MCF 10A (cell line): ENCODE measurements at regions not wholly inside any gene's neighbourhood (a gene's known extent, or its start where the extent isn't known, plus 50 kb on each side); places are given as distances from the start of the nearest gene placed in this dataset.

ENCODE experiments used
- BruUV-seq: library from RNA; stranded (reverse); fragments of 400-500 nt; replicated peaks from 2 replicates; lab custom pipeline; 2021; lab: Mats Ljungman, UMichigan
- CTCF ChIA-PET: fragments of 300-600 bp; sonication (Branson Sonifier 250); formaldehyde crosslinking; extraction: SDS; loops from one replicate; lab custom pipeline; 2021; ENCODE audit warnings: antibody characterized with exemption, inconsistent platforms; lab: Yijun Ruan, JAX
- POLR2A ChIA-PET: fragments of 300-600, 350-650 bp; sonication (Branson Sonifier 250); formaldehyde crosslinking; extraction: SDS; loops from one replicate; lab custom pipeline; 2020; ENCODE audit warnings: antibody characterized with exemption, inconsistent platforms; lab: Yijun Ruan, JAX
- DNase-seq: peaks from one replicate; pipeline ENCODE4 v3.0.0-alpha.2; 2018; ENCODE audit not compliant: unreplicated experiment
- H3K27ac Mint-ChIP-seq: one replicate; pipeline ENCODE4 v1.8.0; 2022; ENCODE audit warnings: mild to moderate bottlenecking, low read depth, mixed read lengths; ENCODE audit not compliant: unreplicated experiment
- H3K27me3 Mint-ChIP-seq: one replicate; pipeline ENCODE4 v1.8.0; 2022; ENCODE audit warnings: mixed read lengths; ENCODE audit not compliant: insufficient read depth, unreplicated experiment
- H3K36me3 Mint-ChIP-seq: one replicate; pipeline ENCODE4 v1.8.0; 2022; ENCODE audit warnings: mild to moderate bottlenecking, moderate library complexity, mixed read lengths; ENCODE audit not compliant: insufficient read depth, unreplicated experiment
- H3K4me1 Mint-ChIP-seq: one replicate; pipeline ENCODE4 v1.8.0; 2022; ENCODE audit warnings: mixed read lengths; ENCODE audit not compliant: insufficient read depth, unreplicated experiment
- H3K4me3 Mint-ChIP-seq: one replicate; pipeline ENCODE4 v1.8.0; 2022; ENCODE audit warnings: mild to moderate bottlenecking, moderate library complexity, mixed read lengths; ENCODE audit not compliant: unreplicated experiment
- H3K9me3 Mint-ChIP-seq: one replicate; pipeline ENCODE4 v1.8.0; 2022; ENCODE audit warnings: mixed read lengths; ENCODE audit not compliant: unreplicated experiment
- CTCF ChIP-seq: fragments of 200-600 bp; IDR thresholded peaks from one replicate; pipeline ENCODE4 v1.8.0; 2022; ENCODE audit warnings: antibody characterized with exemption, mild to moderate bottlenecking; ENCODE audit not compliant: unreplicated experiment
- intact Hi-C: fragments of 100-400 bp; cut with micrococcal nuclease; formaldehyde crosslinking; loops from 2 replicates; pipeline ENCODE4 v1.14.1; 2022

DNA sequence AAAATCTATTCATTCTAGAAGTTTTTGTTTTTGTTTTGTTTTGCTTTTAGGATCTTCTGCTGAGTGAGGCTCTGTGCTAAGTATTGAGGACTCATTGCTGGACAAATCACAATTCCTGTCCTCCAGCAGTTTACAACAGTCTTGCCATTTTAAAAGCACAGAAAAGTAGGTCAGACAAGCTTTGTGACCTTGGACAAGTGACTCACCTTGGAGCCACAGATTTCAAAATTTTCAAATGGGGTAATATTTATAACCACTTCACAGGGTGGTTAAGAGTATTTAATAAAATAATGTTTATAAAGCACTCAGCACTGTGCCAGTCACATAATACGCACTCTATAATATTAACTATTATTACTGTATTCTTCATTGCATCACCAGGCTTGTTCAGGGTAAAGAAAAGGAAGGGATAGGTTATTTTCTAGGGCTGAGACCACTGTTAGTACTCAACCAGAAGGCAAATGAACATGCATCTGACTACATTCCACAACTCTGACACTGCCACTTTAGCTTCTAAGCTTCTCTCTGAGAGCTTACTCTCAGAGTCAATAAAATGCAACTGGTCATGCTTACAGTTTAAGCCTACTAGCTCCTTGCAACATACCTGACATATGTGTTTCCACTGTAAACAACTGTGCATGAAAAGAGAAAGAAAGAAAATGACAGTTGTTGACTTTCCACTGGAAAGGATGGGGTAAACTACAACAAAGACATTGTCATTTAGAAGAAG, 63.2 kb upstream of the FIBIN start:
- no peak for TF ChIP-seq CTCF
- intact Hi-C loops, result no loop called here
- no peak for DNase-seq
- H3K27me3 Mint-ChIP-seq, result no peaks in the 10 kb centered on the region
- no peak overlapping the region for H3K4me3 Mint-ChIP-seq
- no peaks in the 10 kb centered on the region for H3K36me3 Mint-ChIP-seq
- POLR2A ChIA-PET, result interaction anchor here (0.8 kb wide), 1 partner anchor 17 kb away, joined by 3 read pairs; no protein-coding TSS in a partner anchor
- CTCF ChIA-PET, result interaction anchor here (1.0 kb wide), 1 partner anchor 253 kb away, joined by 3 read pairs; no protein-coding TSS in a partner anchor
- H3K4me1 Mint-ChIP-seq, result peaks cover 11% of the 10 kb centered on the region
- BruUV-seq, result no TSS peak
- no peak overlapping the region for H3K27ac Mint-ChIP-seq
- H3K9me3 Mint-ChIP-seq, result peaks cover 15% of the 10 kb centered on the region

- H3K27me3 Mint-ChIP-seq, result no peaks in the 10 kb centered on the region
- peaks cover 11% of the 10 kb centered on the region for H3K4me1 Mint-ChIP-seq
- CTCF ChIA-PET, result interaction anchor here (1.0 kb wide), 1 partner anchor 253 kb away, joined by 3 read pairs; no protein-coding TSS in a partner anchor
- peaks cover 11% of the 10 kb centered on the region for H3K9me3 Mint-ChIP-seq
- no TSS peak for BruUV-seq
- H3K4me3 Mint-ChIP-seq, result no peak overlapping the region
- no peak for DNase-seq
- intact Hi-C loops, result no loop called here
- no peaks in the 10 kb centered on the region for H3K36me3 Mint-ChIP-seq
- POLR2A ChIA-PET, result interaction anchor here (0.8 kb wide), 1 partner anchor 16 kb away, joined by 3 read pairs; no protein-coding TSS in a partner anchor
- TF ChIP-seq CTCF, result no peak
- H3K27ac Mint-ChIP-seq, result no peak overlapping the region
Measured at GRCh38 chr11:26931248-26931631, 62.7 kb upstream of the FIBIN start.

DNA sequence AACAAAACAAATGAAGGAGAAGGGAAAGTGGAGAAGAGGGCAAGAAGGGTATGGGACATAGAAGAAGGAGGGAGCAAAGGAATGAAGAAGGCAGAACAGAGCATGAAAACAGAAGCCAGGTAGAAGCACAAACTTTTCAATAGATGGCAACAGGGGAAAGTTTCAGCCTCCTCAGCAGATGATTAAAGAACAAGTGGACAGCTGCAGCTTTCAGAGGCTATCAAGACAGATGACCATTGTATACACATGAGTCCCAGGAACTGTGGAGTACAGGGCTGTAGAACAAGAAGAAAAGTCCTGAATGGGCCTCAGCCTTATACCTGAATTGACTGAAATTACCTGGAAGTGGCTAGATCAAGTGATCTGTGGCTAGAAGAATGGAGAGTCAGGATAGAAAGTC, 62.0 kb upstream of the FIBIN start:
- H3K27ac Mint-ChIP-seq, result no peak overlapping the region
- TF ChIP-seq CTCF, result no peak

GRCh38 chr11:26936109-26936508, 57.8 kb upstream of the FIBIN start:
- H3K9me3 Mint-ChIP-seq, result peaks cover 15% of the 10 kb centered on the region
- H3K4me1 Mint-ChIP-seq, result no peaks in the 10 kb centered on the region
- no peaks in the 10 kb centered on the region for H3K36me3 Mint-ChIP-seq
- CTCF ChIA-PET, result interaction anchor here (0.7 kb wide), 1 partner anchor 956 kb away, joined by 3 read pairs; no protein-coding TSS in a partner anchor
- H3K4me3 Mint-ChIP-seq, result no peak overlapping the region
- intact Hi-C loops, result no loop called here
- no peak for TF ChIP-seq CTCF
- BruUV-seq, result no TSS peak
- DNase-seq, result no peak
- no peak overlapping the region for H3K27ac Mint-ChIP-seq
- no peaks in the 10 kb centered on the region for H3K27me3 Mint-ChIP-seq
- POLR2A ChIA-PET, result no interaction called here

More for the DNA sequence above, 62.0 kb upstream of the FIBIN start:
- no peaks in the 10 kb centered on the region for H3K36me3 Mint-ChIP-seq
- H3K4me1 Mint-ChIP-seq, result peaks cover 11% of the 10 kb centered on the region
- no peak overlapping the region for H3K4me3 Mint-ChIP-seq
- H3K9me3 Mint-ChIP-seq, result peaks cover 8% of the 10 kb centered on the region
- ChIA-PET CTCF (interaction anchor here (0.7 to 1.0 kb wide), 2 partner anchors 252 to 1991 kb away, joined by 3 read pairs; no protein-coding TSS in a partner anchor), POLR2A (interaction anchor here (0.7 kb wide), 1 partner anchor 109 kb away, joined by 3 read pairs; the partner anchor contains the start of gene BBOX1)
- BruUV-seq, result no TSS peak
- H3K27me3 Mint-ChIP-seq, result no peaks in the 10 kb centered on the region
- DNase-seq, result no peak
- intact Hi-C loops, result no loop called here
